ENCODE measurements at regions not wholly inside any gene's neighbourhood (a gene's known extent, or its start where the extent isn't known, plus 50 kb on each side); places are given as distances from the start of the nearest gene placed in this dataset.
"Not testable (repeated sequence)": the region's sequence is repeated elsewhere in the genome, so short reads cannot be mapped to it uniquely, and the experiment has no call there.

DNA sequence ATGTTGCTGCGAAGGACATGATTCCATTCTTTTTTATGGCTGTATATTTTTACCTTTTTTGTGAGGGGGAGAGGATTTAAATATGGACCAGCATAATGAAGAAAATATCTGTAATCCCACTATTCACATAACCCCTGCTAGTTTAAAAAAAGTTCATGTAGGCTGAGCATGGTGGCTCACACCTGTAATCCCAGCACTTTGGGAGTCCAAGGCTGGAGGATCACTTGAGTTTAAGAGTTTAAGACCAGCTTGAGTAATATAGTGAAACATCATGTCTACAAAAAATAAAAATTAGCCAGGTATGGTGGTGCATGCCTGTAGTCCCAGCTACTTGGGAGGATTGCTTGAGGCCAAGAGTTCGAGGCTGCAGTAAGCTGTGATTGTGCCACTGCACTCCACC, 99.8 kb upstream of the TPTE start:
- TF ChIP-seq, protein P1, sequence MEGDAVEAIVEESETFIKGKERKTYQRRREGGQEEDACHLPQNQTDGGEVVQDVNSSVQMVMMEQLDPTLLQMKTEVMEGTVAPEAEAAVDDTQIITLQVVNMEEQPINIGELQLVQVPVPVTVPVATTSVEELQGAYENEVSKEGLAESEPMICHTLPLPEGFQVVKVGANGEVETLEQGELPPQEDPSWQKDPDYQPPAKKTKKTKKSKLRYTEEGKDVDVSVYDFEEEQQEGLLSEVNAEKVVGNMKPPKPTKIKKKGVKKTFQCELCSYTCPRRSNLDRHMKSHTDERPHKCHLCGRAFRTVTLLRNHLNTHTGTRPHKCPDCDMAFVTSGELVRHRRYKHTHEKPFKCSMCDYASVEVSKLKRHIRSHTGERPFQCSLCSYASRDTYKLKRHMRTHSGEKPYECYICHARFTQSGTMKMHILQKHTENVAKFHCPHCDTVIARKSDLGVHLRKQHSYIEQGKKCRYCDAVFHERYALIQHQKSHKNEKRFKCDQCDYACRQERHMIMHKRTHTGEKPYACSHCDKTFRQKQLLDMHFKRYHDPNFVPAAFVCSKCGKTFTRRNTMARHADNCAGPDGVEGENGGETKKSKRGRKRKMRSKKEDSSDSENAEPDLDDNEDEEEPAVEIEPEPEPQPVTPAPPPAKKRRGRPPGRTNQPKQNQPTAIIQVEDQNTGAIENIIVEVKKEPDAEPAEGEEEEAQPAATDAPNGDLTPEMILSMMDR (IDR thresholded peaks at IDR 0.05): not testable (repeated sequence)
- TF ChIP-seq POLR2A (IDR thresholded peaks at IDR 0.05): not testable (repeated sequence)
